ENCODE measurements at regions not wholly inside any gene's neighbourhood (a gene's known extent, or its start where the extent isn't known, plus 50 kb on each side); places are given as distances from the start of the nearest gene placed in this dataset.
"Not testable (repeated sequence)": the region's sequence is repeated elsewhere in the genome, so short reads cannot be mapped to it uniquely, and the experiment has no call there.

GRCh38 chr13:109934520-109934919 lies 148.1 kb upstream of the IRS2 start:
- DNase-seq, result not testable (repeated sequence)

GRCh38 chr13:109933476-109933875 lies 147.1 kb upstream of the IRS2 start:
- no peak for DNase-seq

GRCh38 chr13:109924376-109924775 lies 138.0 kb upstream of the IRS2 start:
- no peak for DNase-seq

- no peak for DNase-seq
Observed at GRCh38 chr13:109922518-109922917, 136.1 kb upstream of the IRS2 start.

GRCh38 chr13:109919715-109920375 lies 133.5 kb upstream of the IRS2 start:
- no peak for DNase-seq

GRCh38 chr13:109918179-109918711 lies 131.9 kb upstream of the IRS2 start:
- DNase-seq, result no peak

- no peak for DNase-seq
Observed at GRCh38 chr13:109917422-109917821, 131.0 kb upstream of the IRS2 start.

GRCh38 chr13:109913936-109914510 lies 127.6 kb upstream of the IRS2 start:
- no peak for DNase-seq

GRCh38 chr13:109913186-109913585 lies 126.8 kb upstream of the IRS2 start:
- no peak for DNase-seq

- DNase-seq, result no peak
Observed at GRCh38 chr13:109910194-109910593, 123.8 kb upstream of the IRS2 start.

GRCh38 chr13:109906976-109907375 lies 120.6 kb upstream of the IRS2 start:
- DNase-seq, result no peak

GRCh38 chr13:109904218-109904617 lies 117.8 kb upstream of the IRS2 start:
- no peak for DNase-seq

GRCh38 chr13:109900741-109901140 lies 114.4 kb upstream of the IRS2 start:
- no peak for DNase-seq

GRCh38 chr13:109900320-109900719 lies 113.9 kb upstream of the IRS2 start:
- no peak for DNase-seq

- no peak for DNase-seq
Observed at GRCh38 chr13:109899748-109900147, 113.4 kb upstream of the IRS2 start.

- DNase-seq, result no peak
Observed at GRCh38 chr13:109899316-109899715, 112.9 kb upstream of the IRS2 start.

- no peak for DNase-seq
Observed at GRCh38 chr13:109897988-109898624, 111.7 kb upstream of the IRS2 start.

- DNase-seq, result no peak
Observed at GRCh38 chr13:109892101-109892500, 105.7 kb upstream of the IRS2 start.

- DNase-seq, result no peak
Observed at GRCh38 chr13:109885235-109885634, 98.9 kb upstream of the IRS2 start.

- DNase-seq, result no peak
Observed at GRCh38 chr13:109884462-109884861, 98.1 kb upstream of the IRS2 start.

GRCh38 chr13:109883181-109884180 lies 97.1 kb upstream of the IRS2 start:
- no peak for DNase-seq

GRCh38 chr13:109881961-109882558 lies 95.7 kb upstream of the IRS2 start:
- no peak for DNase-seq

GRCh38 chr13:109881347-109881725 lies 95.0 kb upstream of the IRS2 start:
- DNase-seq, result no peak

All from Kasumi-1 (cell line).